ENCODE measurements at regions not wholly inside any gene's neighbourhood (a gene's known extent, or its start where the extent isn't known, plus 50 kb on each side); places are given as distances from the start of the nearest gene placed in this dataset.

DNA sequence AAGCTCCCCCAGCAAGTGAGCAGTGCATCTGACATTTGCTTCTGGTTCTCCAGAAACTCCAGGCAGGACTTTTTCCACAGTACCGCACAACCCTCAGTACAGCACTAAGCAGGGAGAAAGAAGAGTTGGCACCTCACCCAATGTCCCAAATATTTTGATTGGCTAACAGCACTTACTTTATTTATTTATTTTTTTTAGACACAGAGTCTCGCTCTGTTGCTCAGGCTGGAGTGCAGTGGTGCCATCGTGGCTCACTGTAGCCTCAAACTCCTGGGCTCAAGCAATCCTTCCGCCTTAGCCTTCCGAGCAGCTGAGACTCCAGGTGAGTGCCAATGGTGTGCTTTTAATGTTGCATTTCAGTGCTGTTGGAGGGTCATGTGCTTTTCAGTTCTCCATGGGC lies 200.3 kb upstream of the ZMIZ1 start:
- no peak overlapping the region for H3K4me3 ChIP-seq
- H3K4me1 ChIP-seq = peaks cover 7% of the 10 kb centered on the region
- no peaks in the 10 kb centered on the region for H3K36me3 ChIP-seq
- TF ChIP-seq EP300 (IDR thresholded peaks at IDR 0.05) = no peak
- TF ChIP-seq, protein P1, sequence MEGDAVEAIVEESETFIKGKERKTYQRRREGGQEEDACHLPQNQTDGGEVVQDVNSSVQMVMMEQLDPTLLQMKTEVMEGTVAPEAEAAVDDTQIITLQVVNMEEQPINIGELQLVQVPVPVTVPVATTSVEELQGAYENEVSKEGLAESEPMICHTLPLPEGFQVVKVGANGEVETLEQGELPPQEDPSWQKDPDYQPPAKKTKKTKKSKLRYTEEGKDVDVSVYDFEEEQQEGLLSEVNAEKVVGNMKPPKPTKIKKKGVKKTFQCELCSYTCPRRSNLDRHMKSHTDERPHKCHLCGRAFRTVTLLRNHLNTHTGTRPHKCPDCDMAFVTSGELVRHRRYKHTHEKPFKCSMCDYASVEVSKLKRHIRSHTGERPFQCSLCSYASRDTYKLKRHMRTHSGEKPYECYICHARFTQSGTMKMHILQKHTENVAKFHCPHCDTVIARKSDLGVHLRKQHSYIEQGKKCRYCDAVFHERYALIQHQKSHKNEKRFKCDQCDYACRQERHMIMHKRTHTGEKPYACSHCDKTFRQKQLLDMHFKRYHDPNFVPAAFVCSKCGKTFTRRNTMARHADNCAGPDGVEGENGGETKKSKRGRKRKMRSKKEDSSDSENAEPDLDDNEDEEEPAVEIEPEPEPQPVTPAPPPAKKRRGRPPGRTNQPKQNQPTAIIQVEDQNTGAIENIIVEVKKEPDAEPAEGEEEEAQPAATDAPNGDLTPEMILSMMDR (IDR thresholded peaks at IDR 0.05) = no peak
- no peak for TF ChIP-seq POLR2A (IDR thresholded peaks at IDR 0.05)
- no peak for TF ChIP-seq POLR2AphosphoS5 (IDR thresholded peaks at IDR 0.05)
- WGBS = 89% methylated on average over 5 of the region's 5 CpGs
- H3K27me3 ChIP-seq = no peaks in the 10 kb centered on the region
- H3K9me3 ChIP-seq = no peaks in the 10 kb centered on the region
- no peak overlapping the region for H3K27ac ChIP-seq
- DNase-seq (ENCODE audit: low spot score in 2 of 2) = peak in 1 of 2 donors; percentile 16

DNA sequence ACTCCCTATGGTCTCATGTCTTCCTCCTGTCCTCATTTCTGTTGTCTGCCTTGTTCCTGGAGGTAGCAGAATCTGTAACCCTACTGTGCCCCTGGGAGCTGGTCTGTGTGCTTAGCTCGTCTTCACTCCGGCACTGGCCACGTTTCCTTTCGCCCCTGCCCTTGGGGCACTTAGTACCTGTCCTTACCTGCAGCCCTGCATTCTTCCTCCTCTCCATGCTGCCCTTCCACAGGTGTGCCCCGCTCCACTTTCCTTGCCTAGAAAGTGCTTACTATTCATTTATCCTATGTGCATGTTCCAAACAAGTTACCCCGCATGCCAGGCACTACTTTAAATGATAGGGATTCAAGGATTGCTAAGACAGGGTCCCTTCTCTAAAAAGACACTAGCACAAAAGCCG lies 199.9 kb upstream of the ZMIZ1 start:
- WGBS = 69% methylated on average over 7 of the region's 7 CpGs
- no peaks in the 10 kb centered on the region for H3K9me3 ChIP-seq
- H3K27me3 ChIP-seq = no peaks in the 10 kb centered on the region
- H3K36me3 ChIP-seq = no peaks in the 10 kb centered on the region
- H3K4me3 ChIP-seq = no peak overlapping the region
- H3K27ac ChIP-seq = no peak overlapping the region
- peak in 1 of 2 donors; percentile 45 for DNase-seq (ENCODE audit: low spot score in 2 of 2)
- peaks cover 7% of the 10 kb centered on the region for H3K4me1 ChIP-seq
- TF ChIP-seq, protein P1 (IDR thresholded peaks at IDR 0.05) = no peak
- no peak for TF ChIP-seq POLR2A (IDR thresholded peaks at IDR 0.05)

DNA sequence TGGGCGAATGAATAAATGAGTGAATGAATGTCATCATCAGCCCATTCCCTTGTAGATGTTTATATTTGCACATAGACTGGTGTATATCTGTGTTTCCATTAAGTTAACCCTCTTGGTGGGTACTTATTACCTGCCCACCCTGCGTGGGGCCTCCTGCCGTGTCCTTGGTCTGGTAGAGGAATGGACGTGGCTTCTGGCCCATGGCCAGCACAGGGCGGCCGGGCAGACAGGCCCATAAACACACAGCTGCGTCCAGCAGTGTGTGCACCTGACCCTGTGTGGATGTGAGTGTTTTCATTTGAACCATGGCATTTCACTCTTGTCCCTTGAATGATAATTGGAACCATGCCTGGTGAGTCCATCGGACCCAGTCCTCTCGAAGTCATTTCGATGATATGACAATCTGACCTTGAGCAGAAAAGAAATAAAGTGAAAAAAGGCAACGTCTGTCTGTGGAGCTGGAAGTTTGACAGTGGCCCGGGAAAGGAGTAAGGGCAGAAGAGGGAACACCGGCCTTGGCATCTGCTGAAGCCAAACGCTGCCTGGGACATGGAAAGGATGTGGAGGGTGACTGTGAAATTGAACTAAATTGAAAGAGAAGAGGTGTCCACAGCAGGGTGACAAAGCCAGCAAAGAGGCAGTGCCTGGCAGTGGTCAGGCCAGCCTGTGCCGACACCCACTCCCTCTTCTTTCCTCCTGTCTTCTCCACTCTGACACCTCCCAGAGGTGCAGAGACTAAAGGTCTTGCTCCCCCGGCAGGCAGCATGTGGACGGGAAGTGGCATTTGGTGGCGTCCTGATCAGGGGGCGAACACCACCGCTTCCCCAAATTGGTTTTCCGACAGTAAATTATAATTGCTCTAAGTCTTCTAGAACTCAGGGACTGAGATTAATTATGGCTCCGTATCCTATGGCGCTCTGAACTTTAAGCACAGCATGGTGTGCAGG lies 199.0 kb upstream of the ZMIZ1 start:
- Histone ChIP-seq H3K9me3 (no peaks in the 10 kb centered on the region), H3K36me3 (no peaks in the 10 kb centered on the region), H3K27ac (no peak overlapping the region), H3K27me3 (no peaks in the 10 kb centered on the region), H3K4me3 (no peak overlapping the region), H3K4me1 (peaks cover 7% of the 10 kb centered on the region)
- peak in 1 of 2 donors; percentile 61 for DNase-seq (ENCODE audit: low spot score in 2 of 2)
- 89% methylated on average over 23 of the region's 23 CpGs for WGBS
- TF ChIP-seq POLR2A (IDR thresholded peaks at IDR 0.05) (no peak), POLR2AphosphoS5 (IDR thresholded peaks at IDR 0.05) (no peak), EP300 (IDR thresholded peaks at IDR 0.05) (no peak)
- TF ChIP-seq, protein P1 (IDR thresholded peaks at IDR 0.05) = no peak

DNA sequence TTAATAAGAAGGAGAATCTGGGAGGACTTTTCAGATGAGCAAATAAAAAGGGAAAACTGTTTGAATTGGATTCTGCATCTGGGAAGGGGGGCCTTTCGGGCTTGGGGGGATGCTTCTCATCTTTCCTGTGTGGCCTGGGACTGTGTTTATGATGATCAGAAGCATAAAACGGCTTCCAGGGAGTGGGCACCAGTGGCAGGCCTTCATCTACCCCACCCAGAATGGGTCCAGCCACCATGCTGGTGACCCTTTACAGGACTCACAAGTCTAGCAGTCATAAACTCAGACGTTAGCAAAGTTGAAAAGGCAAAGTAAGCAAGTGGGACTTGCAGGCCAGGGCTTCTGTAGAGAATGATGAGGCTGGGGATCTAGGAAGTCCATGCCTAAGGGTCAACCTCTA lies 198.3 kb upstream of the ZMIZ1 start:
- no peaks in the 10 kb centered on the region for H3K36me3 ChIP-seq
- H3K27ac ChIP-seq = no peak overlapping the region
- no peaks in the 10 kb centered on the region for H3K27me3 ChIP-seq
- peak in 1 of 2 donors; percentile 29 for DNase-seq (ENCODE audit: low spot score in 2 of 2)
- no peaks in the 10 kb centered on the region for H3K9me3 ChIP-seq
- peaks cover 3% of the 10 kb centered on the region for H3K4me1 ChIP-seq
- TF ChIP-seq EP300 (IDR thresholded peaks at IDR 0.05) (no peak), POLR2AphosphoS5 (IDR thresholded peaks at IDR 0.05) (no peak), POLR2A (IDR thresholded peaks at IDR 0.05) (no peak)
- TF ChIP-seq, protein P1 (IDR thresholded peaks at IDR 0.05) = no peak
- no peak overlapping the region for H3K4me3 ChIP-seq
- 88% methylated on average over 3 of the region's 3 CpGs for WGBS

DNA sequence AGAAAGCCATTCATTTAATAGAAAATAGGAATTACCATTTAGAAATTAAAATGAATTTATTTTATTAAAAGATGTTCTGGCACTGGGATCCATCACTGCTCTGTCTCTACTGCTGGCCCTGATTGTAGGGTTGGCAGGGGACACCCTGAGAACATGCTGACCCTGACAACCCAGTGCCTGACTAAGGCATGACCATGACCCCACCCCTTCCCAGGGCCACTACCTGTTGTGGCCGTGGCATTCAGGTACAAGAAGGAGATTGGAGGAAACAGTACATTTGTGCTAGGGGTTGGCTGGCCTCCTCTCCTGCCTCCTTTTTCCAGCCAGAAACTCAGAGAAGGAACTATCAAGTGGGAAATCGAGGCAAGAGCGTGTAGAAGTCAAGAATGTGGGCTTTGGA lies 197.0 kb upstream of the ZMIZ1 start:
- H3K9me3 ChIP-seq = no peaks in the 10 kb centered on the region
- TF ChIP-seq, protein P1 (IDR thresholded peaks at IDR 0.05) = no peak
- TF ChIP-seq POLR2AphosphoS5 (IDR thresholded peaks at IDR 0.05) (no peak), POLR2A (IDR thresholded peaks at IDR 0.05) (no peak), EP300 (IDR thresholded peaks at IDR 0.05) (no peak)
- WGBS = 97% methylated on average over 3 of the region's 3 CpGs
- no peaks in the 10 kb centered on the region for H3K27me3 ChIP-seq
- no peak overlapping the region for H3K4me3 ChIP-seq
- no peaks in the 10 kb centered on the region for H3K36me3 ChIP-seq
- H3K27ac ChIP-seq = no peak overlapping the region
- H3K4me1 ChIP-seq = no peaks in the 10 kb centered on the region
- no peak for DNase-seq (ENCODE audit: low spot score in 2 of 2)

Data from suprapubic skin (tissue), 4 donors.